ENCODE measurements at regions not wholly inside any gene's neighbourhood (a gene's known extent, or its start where the extent isn't known, plus 50 kb on each side); places are given as distances from the start of the nearest gene placed in this dataset.

DNA sequence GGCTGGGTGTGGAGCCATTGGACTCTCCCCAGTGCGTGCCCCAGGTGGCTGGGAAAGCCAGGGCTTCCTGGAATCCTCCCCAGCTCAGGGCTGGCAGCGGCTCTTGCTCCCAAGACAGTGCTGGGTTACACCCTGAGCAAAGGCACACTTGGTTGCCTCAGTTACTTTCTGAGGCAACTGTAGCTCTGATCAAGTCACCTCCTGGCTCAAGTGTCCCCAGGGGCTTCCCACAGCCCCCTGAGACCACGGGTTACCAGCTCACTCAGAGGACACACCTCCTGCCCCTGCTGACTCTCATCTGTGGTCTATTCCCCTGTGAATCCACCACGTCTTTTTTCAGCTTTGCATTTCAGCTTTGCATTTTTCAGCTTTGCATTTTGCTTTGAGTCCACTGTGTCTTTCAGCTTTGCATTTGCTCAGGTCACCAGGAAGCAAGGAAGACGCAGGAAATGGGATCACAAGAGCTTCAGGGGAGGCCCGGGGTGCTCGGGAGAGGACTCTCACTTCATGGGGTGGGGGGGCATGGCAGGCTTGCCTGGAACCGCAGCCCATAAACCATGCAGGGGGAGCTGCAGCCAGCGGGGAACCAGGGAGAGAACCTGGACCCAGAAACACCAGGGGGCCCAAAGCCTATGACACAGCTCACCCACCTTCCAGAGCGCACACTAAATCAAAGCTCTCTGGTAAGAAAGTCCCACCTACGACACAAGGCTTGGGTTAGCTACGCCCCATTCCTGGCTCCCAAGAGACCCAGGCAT is 138.0 kb upstream of the ASB18 start:
- TF ChIP-seq, protein P1, sequence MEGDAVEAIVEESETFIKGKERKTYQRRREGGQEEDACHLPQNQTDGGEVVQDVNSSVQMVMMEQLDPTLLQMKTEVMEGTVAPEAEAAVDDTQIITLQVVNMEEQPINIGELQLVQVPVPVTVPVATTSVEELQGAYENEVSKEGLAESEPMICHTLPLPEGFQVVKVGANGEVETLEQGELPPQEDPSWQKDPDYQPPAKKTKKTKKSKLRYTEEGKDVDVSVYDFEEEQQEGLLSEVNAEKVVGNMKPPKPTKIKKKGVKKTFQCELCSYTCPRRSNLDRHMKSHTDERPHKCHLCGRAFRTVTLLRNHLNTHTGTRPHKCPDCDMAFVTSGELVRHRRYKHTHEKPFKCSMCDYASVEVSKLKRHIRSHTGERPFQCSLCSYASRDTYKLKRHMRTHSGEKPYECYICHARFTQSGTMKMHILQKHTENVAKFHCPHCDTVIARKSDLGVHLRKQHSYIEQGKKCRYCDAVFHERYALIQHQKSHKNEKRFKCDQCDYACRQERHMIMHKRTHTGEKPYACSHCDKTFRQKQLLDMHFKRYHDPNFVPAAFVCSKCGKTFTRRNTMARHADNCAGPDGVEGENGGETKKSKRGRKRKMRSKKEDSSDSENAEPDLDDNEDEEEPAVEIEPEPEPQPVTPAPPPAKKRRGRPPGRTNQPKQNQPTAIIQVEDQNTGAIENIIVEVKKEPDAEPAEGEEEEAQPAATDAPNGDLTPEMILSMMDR (conservative IDR thresholded peaks at IDR 0.05; ENCODE audit: low read length): no peak
- TF ChIP-seq EZH2phosphoT487 (IDR thresholded peaks at IDR 0.05; ENCODE audit: borderline replicate concordance, low read depth, low read length): no peak

Data from OCI-LY7 (cell line).